WTC11 (cell line): ENCODE measurements at regions not wholly inside any gene's neighbourhood (a gene's known extent, or its start where the extent isn't known, plus 50 kb on each side); places are given as distances from the start of the nearest gene placed in this dataset.

Experiments used
- E2F4 ChIP-seq: sonication (generic); formaldehyde crosslinking; IDR thresholded peaks from 2 replicates; pipeline ENCODE4 v1.8.1; 2022; ENCODE audit warnings: low read depth, mild to moderate bottlenecking, moderate library complexity, missing genetic modification reagents, borderline replicate concordance
- ETV6 ChIP-seq: sonication (generic); formaldehyde crosslinking; IDR thresholded peaks from 2 replicates; pipeline ENCODE4 v1.8.1; 2022; ENCODE audit warnings: mild to moderate bottlenecking, missing genetic modification reagents
- TCF7 ChIP-seq: sonication (generic); formaldehyde crosslinking; IDR thresholded peaks from 2 replicates; pipeline ENCODE4 v1.8.0; 2022; ENCODE audit warnings: mild to moderate bottlenecking, low read depth, missing genetic modification reagents, moderate library complexity

DNA sequence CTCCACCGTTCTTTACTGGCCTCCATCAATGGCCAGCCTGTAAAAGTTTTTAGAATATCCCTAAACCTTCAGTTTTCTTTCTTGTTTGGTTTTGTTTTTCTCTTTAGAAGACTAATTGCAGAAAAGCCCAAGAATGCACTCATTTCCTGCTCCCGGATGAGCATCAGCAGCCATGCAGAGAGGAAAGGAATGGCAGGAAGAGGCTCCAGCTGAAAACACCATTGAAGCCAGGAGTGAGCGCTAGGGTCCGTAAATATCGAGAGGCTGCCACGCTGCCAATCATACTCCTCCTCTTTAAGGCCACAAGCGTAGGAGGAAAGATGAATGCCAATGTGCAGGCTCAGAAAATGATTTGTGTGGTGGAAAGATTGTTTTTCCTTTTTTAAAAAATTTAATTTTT lies 57.4 kb upstream of the UBE2L5 start:
- no peak for TF ChIP-seq TCF7
- TF ChIP-seq E2F4 (CRISPR knock-in tag): no peak
- TF ChIP-seq ETV6: no peak
